A549 (cell line): ENCODE measurements at regions not wholly inside any gene's neighbourhood (a gene's known extent, or its start where the extent isn't known, plus 50 kb on each side); places are given as distances from the start of the nearest gene placed in this dataset.

Experiments used
- BHLHE40 ChIP-seq: IDR thresholded peaks from 2 replicates; pipeline ENCODE4 v1.6.1; 2012; ENCODE audit warnings: low read depth, low read length, inconsistent platforms
- EP300 ChIP-seq, 2 experiments: fragments of >200 bp; sonication (Bioruptor Twin); formaldehyde crosslinking; IDR thresholded peaks; 2 replicates in 1 of 2; 3 replicates in 1 of 2; pipeline ENCODE4 v1.6.1; 2016 to 2017
- KDM5A ChIP-seq: fragments of 200-600 bp; sonication (generic); IDR thresholded peaks from 2 replicates; pipeline ENCODE4 v1.6.1; 2016; ENCODE audit warnings: antibody characterized with exemption, mild to moderate bottlenecking
- MAZ ChIP-seq: fragments of 150-350 bp; IDR thresholded peaks from 2 replicates; pipeline ENCODE4 v1.6.1; 2014; ENCODE audit warnings: antibody characterized with exemption, low read depth, low read length, borderline replicate concordance
- PHF8 ChIP-seq: fragments of 200-600 bp; sonication (generic); IDR thresholded peaks from 2 replicates; pipeline ENCODE4 v1.6.1; 2016; ENCODE audit warnings: low read depth, mild to moderate bottlenecking, antibody characterized with exemption, moderate library complexity, borderline replicate concordance
- POLR2AphosphoS2 ChIP-seq: conservative IDR thresholded peaks from 2 replicates; pipeline ENCODE4 v1.6.1; 2012; ENCODE audit warnings: low read length, improper control_type of control experiment, inconsistent platforms
- RCOR1 ChIP-seq: fragments of 150-350 bp; IDR thresholded peaks from 2 replicates; pipeline ENCODE4 v1.6.1; 2014; ENCODE audit warnings: antibody characterized with exemption, low read length, low read depth
- ZFP36 ChIP-seq: fragments of 450-650 bp; IDR thresholded peaks from 2 replicates; pipeline ENCODE4 v1.6.1; 2014; ENCODE audit warnings: borderline replicate concordance; ENCODE audit not compliant: partially characterized antibody
- TF ChIP-seq, protein P1 (sequence below): IDR thresholded peaks from 2 replicates; pipeline ENCODE4 v1.6.1; 2012; ENCODE audit warnings: low read depth, borderline replicate concordance
- TF ChIP-seq, protein P2 (sequence below): IDR thresholded peaks from 2 replicates; pipeline ENCODE4 v1.6.1; 2012
- TF ChIP-seq, protein P3 (sequence below): fragments of >200 bp; sonication (Bioruptor Twin); formaldehyde crosslinking; IDR thresholded peaks from 3 replicates; pipeline ENCODE4 v1.5.1; 2016
- TF ChIP-seq, protein P4 (sequence below): fragments of 200-600 bp; sonication (generic); IDR thresholded peaks from 2 replicates; pipeline ENCODE4 v1.6.1; 2016; ENCODE audit warnings: antibody characterized with exemption, mild to moderate bottlenecking, moderate library complexity
- TF ChIP-seq, protein P5 (sequence below): IDR thresholded peaks from 2 replicates; pipeline ENCODE4 v1.6.1; 2012
- TF ChIP-seq, protein P6 (sequence below): fragments of >200 bp; sonication (Bioruptor Twin); formaldehyde crosslinking; IDR thresholded peaks from 3 replicates; pipeline ENCODE4 v1.6.1; 2016

DNA sequence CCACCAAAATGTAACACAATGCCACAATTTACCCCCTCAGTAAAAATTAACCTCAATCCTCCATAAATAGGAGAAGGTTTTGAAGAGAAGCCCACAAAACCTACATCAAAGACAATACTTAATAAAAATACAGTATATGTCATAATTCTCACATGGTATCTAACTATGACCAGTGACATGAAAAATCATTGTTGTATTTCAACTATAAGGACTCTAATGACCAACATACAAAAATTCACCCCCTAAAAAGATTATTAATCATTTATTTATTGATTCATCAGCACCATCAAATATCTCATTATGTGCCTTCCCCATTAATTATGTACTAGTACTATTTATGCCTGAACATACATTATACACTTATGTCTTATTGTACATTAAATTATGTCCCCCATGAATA lies 77.1 kb upstream of the ZMAT1 start:
- TF ChIP-seq, protein P1, sequence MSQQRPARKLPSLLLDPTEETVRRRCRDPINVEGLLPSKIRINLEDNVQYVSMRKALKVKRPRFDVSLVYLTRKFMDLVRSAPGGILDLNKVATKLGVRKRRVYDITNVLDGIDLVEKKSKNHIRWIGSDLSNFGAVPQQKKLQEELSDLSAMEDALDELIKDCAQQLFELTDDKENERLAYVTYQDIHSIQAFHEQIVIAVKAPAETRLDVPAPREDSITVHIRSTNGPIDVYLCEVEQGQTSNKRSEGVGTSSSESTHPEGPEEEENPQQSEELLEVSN = no peak
- TF ChIP-seq ZFP36 (no peak), EP300 (IDR thresholded peaks at IDR 0.05) (no peak), KDM5A (no peak), PHF8 (no peak), POLR2AphosphoS2 (no peak), RCOR1 (no peak), MAZ (no peak), BHLHE40 (no peak)
- TF ChIP-seq, protein P2, sequence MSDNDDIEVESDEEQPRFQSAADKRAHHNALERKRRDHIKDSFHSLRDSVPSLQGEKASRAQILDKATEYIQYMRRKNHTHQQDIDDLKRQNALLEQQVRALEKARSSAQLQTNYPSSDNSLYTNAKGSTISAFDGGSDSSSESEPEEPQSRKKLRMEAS = no peak
- TF ChIP-seq, protein P3, sequence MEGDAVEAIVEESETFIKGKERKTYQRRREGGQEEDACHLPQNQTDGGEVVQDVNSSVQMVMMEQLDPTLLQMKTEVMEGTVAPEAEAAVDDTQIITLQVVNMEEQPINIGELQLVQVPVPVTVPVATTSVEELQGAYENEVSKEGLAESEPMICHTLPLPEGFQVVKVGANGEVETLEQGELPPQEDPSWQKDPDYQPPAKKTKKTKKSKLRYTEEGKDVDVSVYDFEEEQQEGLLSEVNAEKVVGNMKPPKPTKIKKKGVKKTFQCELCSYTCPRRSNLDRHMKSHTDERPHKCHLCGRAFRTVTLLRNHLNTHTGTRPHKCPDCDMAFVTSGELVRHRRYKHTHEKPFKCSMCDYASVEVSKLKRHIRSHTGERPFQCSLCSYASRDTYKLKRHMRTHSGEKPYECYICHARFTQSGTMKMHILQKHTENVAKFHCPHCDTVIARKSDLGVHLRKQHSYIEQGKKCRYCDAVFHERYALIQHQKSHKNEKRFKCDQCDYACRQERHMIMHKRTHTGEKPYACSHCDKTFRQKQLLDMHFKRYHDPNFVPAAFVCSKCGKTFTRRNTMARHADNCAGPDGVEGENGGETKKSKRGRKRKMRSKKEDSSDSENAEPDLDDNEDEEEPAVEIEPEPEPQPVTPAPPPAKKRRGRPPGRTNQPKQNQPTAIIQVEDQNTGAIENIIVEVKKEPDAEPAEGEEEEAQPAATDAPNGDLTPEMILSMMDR = no peak
- TF ChIP-seq, protein P4, sequence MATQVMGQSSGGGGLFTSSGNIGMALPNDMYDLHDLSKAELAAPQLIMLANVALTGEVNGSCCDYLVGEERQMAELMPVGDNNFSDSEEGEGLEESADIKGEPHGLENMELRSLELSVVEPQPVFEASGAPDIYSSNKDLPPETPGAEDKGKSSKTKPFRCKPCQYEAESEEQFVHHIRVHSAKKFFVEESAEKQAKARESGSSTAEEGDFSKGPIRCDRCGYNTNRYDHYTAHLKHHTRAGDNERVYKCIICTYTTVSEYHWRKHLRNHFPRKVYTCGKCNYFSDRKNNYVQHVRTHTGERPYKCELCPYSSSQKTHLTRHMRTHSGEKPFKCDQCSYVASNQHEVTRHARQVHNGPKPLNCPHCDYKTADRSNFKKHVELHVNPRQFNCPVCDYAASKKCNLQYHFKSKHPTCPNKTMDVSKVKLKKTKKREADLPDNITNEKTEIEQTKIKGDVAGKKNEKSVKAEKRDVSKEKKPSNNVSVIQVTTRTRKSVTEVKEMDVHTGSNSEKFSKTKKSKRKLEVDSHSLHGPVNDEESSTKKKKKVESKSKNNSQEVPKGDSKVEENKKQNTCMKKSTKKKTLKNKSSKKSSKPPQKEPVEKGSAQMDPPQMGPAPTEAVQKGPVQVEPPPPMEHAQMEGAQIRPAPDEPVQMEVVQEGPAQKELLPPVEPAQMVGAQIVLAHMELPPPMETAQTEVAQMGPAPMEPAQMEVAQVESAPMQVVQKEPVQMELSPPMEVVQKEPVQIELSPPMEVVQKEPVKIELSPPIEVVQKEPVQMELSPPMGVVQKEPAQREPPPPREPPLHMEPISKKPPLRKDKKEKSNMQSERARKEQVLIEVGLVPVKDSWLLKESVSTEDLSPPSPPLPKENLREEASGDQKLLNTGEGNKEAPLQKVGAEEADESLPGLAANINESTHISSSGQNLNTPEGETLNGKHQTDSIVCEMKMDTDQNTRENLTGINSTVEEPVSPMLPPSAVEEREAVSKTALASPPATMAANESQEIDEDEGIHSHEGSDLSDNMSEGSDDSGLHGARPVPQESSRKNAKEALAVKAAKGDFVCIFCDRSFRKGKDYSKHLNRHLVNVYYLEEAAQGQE = no peak
- TF ChIP-seq, protein P5, sequence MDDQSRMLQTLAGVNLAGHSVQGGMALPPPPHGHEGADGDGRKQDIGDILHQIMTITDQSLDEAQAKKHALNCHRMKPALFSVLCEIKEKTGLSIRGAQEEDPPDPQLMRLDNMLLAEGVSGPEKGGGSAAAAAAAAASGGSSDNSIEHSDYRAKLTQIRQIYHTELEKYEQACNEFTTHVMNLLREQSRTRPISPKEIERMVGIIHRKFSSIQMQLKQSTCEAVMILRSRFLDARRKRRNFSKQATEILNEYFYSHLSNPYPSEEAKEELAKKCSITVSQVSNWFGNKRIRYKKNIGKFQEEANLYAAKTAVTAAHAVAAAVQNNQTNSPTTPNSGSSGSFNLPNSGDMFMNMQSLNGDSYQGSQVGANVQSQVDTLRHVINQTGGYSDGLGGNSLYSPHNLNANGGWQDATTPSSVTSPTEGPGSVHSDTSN = no peak
- TF ChIP-seq, protein P6, sequence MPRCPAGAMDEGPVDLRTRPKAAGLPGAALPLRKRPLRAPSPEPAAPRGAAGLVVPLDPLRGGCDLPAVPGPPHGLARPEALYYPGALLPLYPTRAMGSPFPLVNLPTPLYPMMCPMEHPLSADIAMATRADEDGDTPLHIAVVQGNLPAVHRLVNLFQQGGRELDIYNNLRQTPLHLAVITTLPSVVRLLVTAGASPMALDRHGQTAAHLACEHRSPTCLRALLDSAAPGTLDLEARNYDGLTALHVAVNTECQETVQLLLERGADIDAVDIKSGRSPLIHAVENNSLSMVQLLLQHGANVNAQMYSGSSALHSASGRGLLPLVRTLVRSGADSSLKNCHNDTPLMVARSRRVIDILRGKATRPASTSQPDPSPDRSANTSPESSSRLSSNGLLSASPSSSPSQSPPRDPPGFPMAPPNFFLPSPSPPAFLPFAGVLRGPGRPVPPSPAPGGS = no peak
